ENCODE measurements at regions not wholly inside any gene's neighbourhood (a gene's known extent, or its start where the extent isn't known, plus 50 kb on each side); places are given as distances from the start of the nearest gene placed in this dataset.

DNA sequence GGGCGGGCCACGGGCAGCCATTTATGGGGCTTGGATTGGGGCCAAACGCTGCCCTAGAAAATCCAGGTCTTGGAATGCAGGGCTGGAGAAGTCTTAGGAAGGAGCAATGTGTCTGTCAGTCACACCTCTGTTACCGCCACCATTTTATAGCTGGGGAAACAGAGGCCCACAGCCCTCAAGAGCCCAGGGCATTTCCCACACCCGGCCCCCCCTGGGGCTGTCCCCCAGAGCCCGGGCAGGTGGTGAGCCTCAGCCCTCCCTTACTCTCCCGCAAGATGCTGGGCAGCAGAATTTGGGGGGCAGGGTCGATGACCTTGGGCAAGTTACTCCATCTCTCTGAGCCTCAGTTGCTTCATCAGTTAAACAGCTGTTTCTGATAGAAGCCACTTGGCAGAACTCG, 508.2 kb downstream of the SHQ1 start:
- ATAC-seq (no peak), DNase-seq (ENCODE audit: low spot score) (no peak)
- peaks cover under 1% of the 10 kb centered on the region; the same call in 1 of the 3 replicates for H3K4me1 Mint-ChIP-seq
- no peaks in the 10 kb centered on the region for H3K9me3 Mint-ChIP-seq
- TF ChIP-seq STAT1 (IDR thresholded peaks at IDR 0.05; ENCODE audit: unreplicated experiment) (no peak), JUNB (IDR thresholded peaks at IDR 0.05; ENCODE audit: unreplicated experiment) (no peak), ZNF114 (CRISPR knock-in tag; IDR thresholded peaks at IDR 0.05) (no peak), NANOG (IDR thresholded peaks at IDR 0.05; ENCODE audit: borderline replicate concordance) (no peak), ETS1 (IDR thresholded peaks at IDR 0.05) (no peak)
- TF ChIP-seq, protein P1, sequence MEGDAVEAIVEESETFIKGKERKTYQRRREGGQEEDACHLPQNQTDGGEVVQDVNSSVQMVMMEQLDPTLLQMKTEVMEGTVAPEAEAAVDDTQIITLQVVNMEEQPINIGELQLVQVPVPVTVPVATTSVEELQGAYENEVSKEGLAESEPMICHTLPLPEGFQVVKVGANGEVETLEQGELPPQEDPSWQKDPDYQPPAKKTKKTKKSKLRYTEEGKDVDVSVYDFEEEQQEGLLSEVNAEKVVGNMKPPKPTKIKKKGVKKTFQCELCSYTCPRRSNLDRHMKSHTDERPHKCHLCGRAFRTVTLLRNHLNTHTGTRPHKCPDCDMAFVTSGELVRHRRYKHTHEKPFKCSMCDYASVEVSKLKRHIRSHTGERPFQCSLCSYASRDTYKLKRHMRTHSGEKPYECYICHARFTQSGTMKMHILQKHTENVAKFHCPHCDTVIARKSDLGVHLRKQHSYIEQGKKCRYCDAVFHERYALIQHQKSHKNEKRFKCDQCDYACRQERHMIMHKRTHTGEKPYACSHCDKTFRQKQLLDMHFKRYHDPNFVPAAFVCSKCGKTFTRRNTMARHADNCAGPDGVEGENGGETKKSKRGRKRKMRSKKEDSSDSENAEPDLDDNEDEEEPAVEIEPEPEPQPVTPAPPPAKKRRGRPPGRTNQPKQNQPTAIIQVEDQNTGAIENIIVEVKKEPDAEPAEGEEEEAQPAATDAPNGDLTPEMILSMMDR (conservative IDR thresholded peaks at IDR 0.05; ENCODE audit: low read depth in 2 of 2), result no peak
- TF ChIP-seq, protein P2, sequence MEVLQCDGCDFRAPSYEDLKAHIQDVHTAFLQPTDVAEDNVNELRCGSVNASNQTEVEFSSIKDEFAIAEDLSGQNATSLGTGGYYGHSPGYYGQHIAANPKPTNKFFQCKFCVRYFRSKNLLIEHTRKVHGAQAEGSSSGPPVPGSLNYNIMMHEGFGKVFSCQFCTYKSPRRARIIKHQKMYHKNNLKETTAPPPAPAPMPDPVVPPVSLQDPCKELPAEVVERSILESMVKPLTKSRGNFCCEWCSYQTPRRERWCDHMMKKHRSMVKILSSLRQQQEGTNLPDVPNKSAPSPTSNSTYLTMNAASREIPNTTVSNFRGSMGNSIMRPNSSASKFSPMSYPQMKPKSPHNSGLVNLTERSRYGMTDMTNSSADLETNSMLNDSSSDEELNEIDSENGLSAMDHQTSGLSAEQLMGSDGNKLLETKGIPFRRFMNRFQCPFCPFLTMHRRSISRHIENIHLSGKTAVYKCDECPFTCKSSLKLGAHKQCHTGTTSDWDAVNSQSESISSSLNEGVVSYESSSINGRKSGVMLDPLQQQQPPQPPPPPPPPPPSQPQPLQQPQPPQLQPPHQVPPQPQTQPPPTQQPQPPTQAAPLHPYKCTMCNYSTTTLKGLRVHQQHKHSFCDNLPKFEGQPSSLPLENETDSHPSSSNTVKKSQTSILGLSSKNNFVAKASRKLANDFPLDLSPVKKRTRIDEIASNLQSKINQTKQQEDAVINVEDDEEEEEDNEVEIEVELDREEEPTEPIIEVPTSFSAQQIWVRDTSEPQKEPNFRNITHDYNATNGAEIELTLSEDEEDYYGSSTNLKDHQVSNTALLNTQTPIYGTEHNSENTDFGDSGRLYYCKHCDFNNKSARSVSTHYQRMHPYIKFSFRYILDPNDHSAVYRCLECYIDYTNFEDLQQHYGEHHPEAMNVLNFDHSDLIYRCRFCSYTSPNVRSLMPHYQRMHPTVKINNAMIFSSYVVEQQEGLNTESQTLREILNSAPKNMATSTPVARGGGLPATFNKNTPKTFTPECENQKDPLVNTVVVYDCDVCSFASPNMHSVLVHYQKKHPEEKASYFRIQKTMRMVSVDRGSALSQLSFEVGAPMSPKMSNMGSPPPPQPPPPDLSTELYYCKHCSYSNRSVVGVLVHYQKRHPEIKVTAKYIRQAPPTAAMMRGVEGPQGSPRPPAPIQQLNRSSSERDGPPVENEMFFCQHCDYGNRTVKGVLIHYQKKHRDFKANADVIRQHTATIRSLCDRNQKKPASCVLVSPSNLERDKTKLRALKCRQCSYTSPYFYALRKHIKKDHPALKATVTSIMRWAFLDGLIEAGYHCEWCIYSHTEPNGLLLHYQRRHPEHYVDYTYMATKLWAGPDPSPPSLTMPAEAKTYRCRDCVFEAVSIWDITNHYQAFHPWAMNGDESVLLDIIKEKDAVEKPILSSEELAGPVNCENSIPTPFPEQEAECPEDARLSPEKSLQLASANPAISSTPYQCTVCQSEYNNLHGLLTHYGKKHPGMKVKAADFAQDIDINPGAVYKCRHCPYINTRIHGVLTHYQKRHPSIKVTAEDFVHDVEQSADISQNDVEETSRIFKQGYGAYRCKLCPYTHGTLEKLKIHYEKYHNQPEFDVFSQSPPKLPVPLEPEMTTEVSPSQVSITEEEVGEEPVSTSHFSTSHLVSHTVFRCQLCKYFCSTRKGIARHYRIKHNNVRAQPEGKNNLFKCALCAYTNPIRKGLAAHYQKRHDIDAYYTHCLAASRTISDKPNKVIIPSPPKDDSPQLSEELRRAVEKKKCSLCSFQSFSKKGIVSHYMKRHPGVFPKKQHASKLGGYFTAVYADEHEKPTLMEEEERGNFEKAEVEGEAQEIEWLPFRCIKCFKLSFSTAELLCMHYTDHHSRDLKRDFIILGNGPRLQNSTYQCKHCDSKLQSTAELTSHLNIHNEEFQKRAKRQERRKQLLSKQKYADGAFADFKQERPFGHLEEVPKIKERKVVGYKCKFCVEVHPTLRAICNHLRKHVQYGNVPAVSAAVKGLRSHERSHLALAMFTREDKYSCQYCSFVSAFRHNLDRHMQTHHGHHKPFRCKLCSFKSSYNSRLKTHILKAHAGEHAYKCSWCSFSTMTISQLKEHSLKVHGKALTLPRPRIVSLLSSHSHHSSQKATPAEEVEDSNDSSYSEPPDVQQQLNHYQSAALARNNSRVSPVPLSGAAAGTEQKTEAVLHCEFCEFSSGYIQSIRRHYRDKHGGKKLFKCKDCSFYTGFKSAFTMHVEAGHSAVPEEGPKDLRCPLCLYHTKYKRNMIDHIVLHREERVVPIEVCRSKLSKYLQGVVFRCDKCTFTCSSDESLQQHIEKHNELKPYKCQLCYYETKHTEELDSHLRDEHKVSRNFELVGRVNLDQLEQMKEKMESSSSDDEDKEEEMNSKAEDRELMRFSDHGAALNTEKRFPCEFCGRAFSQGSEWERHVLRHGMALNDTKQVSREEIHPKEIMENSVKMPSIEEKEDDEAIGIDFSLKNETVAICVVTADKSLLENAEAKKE (CRISPR knock-in tag; IDR thresholded peaks at IDR 0.05), result no peak
- no peak overlapping the region for H2AFZ ChIP-seq
- no peaks in the 10 kb centered on the region for H3K27me3 ChIP-seq (ENCODE audit: insufficient read depth)
- H3K27ac Mint-ChIP-seq, result no peak overlapping the region
- H3K27me3 Mint-ChIP-seq (ENCODE audit: insufficient read depth, low read depth, poor library complexity), result peaks cover 6% of the 10 kb centered on the region
- no peak overlapping the region for H3K4me3 Mint-ChIP-seq
- H3K4me2 ChIP-seq, result no peak overlapping the region
- no peaks in the 10 kb centered on the region for H3K9me2 ChIP-seq (ENCODE audit: insufficient read depth)
- H3K36me3 ChIP-seq (ENCODE audit: insufficient read depth), result no peaks in the 10 kb centered on the region
- no peaks in the 10 kb centered on the region for H3K36me3 Mint-ChIP-seq (ENCODE audit: low read depth)
- no peaks in the 10 kb centered on the region for H3K79me2 ChIP-seq (replicated peaks; ENCODE audit: insufficient read depth)
- no peaks in the 10 kb centered on the region for H4K20me1 ChIP-seq (replicated peaks; ENCODE audit: insufficient read depth)
- no peaks in the 10 kb centered on the region for H3F3A ChIP-seq (replicated peaks; ENCODE audit: low read depth)
- no peak overlapping the region for H3K27ac ChIP-seq (ENCODE audit: low read depth)
- no peak overlapping the region for H3K4me3 ChIP-seq
- H3K4me1 ChIP-seq (ENCODE audit: insufficient read depth), result peaks cover 7% of the 10 kb centered on the region; the same call in 1 of the 2 replicates
